ENCODE measurements at regions not wholly inside any gene's neighbourhood (a gene's known extent, or its start where the extent isn't known, plus 50 kb on each side); places are given as distances from the start of the nearest gene placed in this dataset.

DNA sequence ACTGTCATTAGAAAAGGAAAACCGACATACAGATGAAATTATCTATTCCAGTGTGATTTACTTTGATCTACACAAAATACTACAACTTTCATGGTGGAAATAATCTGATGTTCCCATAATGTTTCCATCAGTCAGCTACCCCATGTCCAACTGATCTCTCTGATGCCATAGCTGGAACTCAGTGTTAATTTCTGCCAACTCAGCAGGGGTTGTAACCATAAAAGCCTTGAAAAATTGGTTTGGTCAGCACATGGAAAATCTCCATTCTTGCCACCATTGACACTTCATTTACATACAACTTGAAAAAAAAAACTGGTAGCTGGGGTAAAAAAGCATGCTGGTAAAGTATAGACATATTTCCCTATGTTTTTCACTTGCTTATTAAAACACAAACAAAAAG is 1463.7 kb downstream of the OTOL1 start:
- ChIA-PET CTCF (no interaction called here), POLR2A (no interaction called here)
- no peaks in the 10 kb centered on the region for H3K4me1 Mint-ChIP-seq (ENCODE audit: low read depth, unreplicated experiment)
- H3K27ac Mint-ChIP-seq (ENCODE audit: unreplicated experiment), result no peak overlapping the region
- DNase-seq, result no peak
- intact Hi-C loops (cut with micrococcal nuclease; ENCODE audit: unreplicated experiment), result no loop called here
- H3K4me3 ChIP-seq (ENCODE audit: low read depth, low read length), result no peak overlapping the region
- H3K9me3 Mint-ChIP-seq (ENCODE audit: unreplicated experiment), result no peaks in the 10 kb centered on the region
- H3K27me3 Mint-ChIP-seq (ENCODE audit: insufficient read depth, unreplicated experiment), result no peaks in the 10 kb centered on the region
- no peaks in the 10 kb centered on the region for H3K36me3 Mint-ChIP-seq (ENCODE audit: insufficient read depth, unreplicated experiment)
- TF ChIP-seq CTCF (IDR thresholded peaks at IDR 0.05; ENCODE audit: insufficient read depth in 1 of 2, low read depth in 1 of 2, low read length in 1 of 2, severe bottlenecking in 1 of 2, unreplicated experiment in 1 of 2), result no peak
- H3K36me3 ChIP-seq (ENCODE audit: control insufficient read depth, insufficient read depth, low read length), result no peaks in the 10 kb centered on the region
- BruUV-seq (replicated peaks), result no TSS peak
- H3K4me3 Mint-ChIP-seq (ENCODE audit: unreplicated experiment), result no peak overlapping the region
- no peaks in the 10 kb centered on the region for H3K9me3 ChIP-seq
- H3K4me1 ChIP-seq, result 0 out of 2 replicates have a peak, but pooled peaks cover 3% of the 10 kb centered on the region
- no peaks in the 10 kb centered on the region for H3K27me3 ChIP-seq (replicated peaks; ENCODE audit: control insufficient read depth, insufficient read depth, low read length)

DNA sequence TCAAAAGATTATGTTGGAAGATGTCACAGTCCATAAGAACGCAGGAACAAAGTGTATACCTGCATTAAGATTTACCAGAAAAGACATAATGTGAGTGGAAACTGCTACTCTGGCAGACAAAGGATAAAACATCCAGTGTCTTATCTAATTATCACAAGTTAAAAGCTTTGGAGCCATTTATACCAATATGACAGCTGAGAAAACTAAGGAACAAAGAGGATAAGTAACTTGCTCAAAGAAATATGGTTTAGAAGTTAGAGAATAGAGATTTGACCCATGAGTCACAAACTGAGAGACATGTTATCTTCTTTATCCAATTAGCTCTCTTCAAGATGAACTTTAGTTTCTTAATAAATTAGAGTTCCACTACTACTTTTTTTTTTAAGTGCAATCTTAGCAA is 1473.7 kb downstream of the OTOL1 start:
- intact Hi-C loops (cut with micrococcal nuclease; ENCODE audit: unreplicated experiment), result no loop called here
- CTCF ChIA-PET, result no interaction called here
- H3K27me3 ChIP-seq (replicated peaks; ENCODE audit: control insufficient read depth, insufficient read depth, low read length), result no peaks in the 10 kb centered on the region
- H3K4me3 Mint-ChIP-seq (ENCODE audit: unreplicated experiment), result no peak overlapping the region
- H3K36me3 Mint-ChIP-seq (ENCODE audit: insufficient read depth, unreplicated experiment), result no peaks in the 10 kb centered on the region
- no peak overlapping the region for H3K4me3 ChIP-seq (ENCODE audit: low read depth, low read length)
- no peaks in the 10 kb centered on the region for H3K4me1 Mint-ChIP-seq (ENCODE audit: low read depth, unreplicated experiment)
- TF ChIP-seq CTCF (IDR thresholded peaks at IDR 0.05; ENCODE audit: insufficient read depth in 1 of 2, low read depth in 1 of 2, low read length in 1 of 2, severe bottlenecking in 1 of 2, unreplicated experiment in 1 of 2), result no peak
- POLR2A ChIA-PET, result no interaction called here
- no peaks in the 10 kb centered on the region for H3K27me3 Mint-ChIP-seq (ENCODE audit: insufficient read depth, unreplicated experiment)
- no peaks in the 10 kb centered on the region for H3K4me1 ChIP-seq
- no peaks in the 10 kb centered on the region for H3K9me3 ChIP-seq
- no peak overlapping the region for H3K27ac Mint-ChIP-seq (ENCODE audit: unreplicated experiment)
- H3K36me3 ChIP-seq (ENCODE audit: control insufficient read depth, insufficient read depth, low read length), result no peaks in the 10 kb centered on the region
- no peaks in the 10 kb centered on the region for H3K9me3 Mint-ChIP-seq (ENCODE audit: unreplicated experiment)
- BruUV-seq (replicated peaks), result no TSS peak
- no peak for DNase-seq

- Histone ChIP-seq H3K4me3 (ENCODE audit: low read depth, low read length) (no peak overlapping the region), H3K27me3 (replicated peaks; ENCODE audit: control insufficient read depth, insufficient read depth, low read length) (no peaks in the 10 kb centered on the region), H3K9me3 (no peaks in the 10 kb centered on the region), H3K4me1 (no peaks in the 10 kb centered on the region), H3K36me3 (ENCODE audit: control insufficient read depth, insufficient read depth, low read length) (no peaks in the 10 kb centered on the region)
- Mint-ChIP-seq H3K9me3 (ENCODE audit: unreplicated experiment) (no peaks in the 10 kb centered on the region), H3K4me3 (ENCODE audit: unreplicated experiment) (no peak overlapping the region), H3K36me3 (ENCODE audit: insufficient read depth, unreplicated experiment) (no peaks in the 10 kb centered on the region), H3K4me1 (ENCODE audit: low read depth, unreplicated experiment) (no peaks in the 10 kb centered on the region), H3K27me3 (ENCODE audit: insufficient read depth, unreplicated experiment) (no peaks in the 10 kb centered on the region), H3K27ac (ENCODE audit: unreplicated experiment) (no peak overlapping the region)
- no TSS peak for BruUV-seq (replicated peaks)
- no peak for DNase-seq
- ChIA-PET POLR2A (no interaction called here), CTCF (no interaction called here)
- intact Hi-C loops (cut with micrococcal nuclease; ENCODE audit: unreplicated experiment), result no loop called here
- no peak for TF ChIP-seq CTCF (IDR thresholded peaks at IDR 0.05; ENCODE audit: insufficient read depth in 1 of 2, low read depth in 1 of 2, low read length in 1 of 2, severe bottlenecking in 1 of 2, unreplicated experiment in 1 of 2)
Measured at GRCh38 chr3:162971715-162972114, 1475.1 kb downstream of the OTOL1 start.
